ENCODE measurements at regions not wholly inside any gene's neighbourhood (a gene's known extent, or its start where the extent isn't known, plus 50 kb on each side); places are given as distances from the start of the nearest gene placed in this dataset.

DNA sequence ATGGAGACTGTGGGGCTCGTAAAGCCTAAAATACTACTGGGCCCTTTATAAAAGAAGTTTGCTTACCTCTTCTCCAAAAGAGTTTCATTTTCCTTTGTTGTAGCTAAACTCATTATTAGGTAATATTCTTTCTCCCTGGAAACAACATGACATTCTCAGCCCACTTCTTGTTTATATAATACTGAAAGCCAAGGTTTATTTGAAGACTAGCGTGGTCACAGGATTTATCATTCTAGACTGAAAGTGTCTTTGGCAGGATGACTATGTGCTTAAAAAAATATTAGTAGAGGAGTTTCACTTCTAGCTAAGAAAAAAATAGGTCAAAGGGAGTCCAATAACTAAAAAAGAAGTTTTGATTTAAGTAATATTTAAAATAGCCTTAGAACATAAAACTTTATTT lies 1085.2 kb upstream of the CADM2 start:
- peaks cover 3% of the 10 kb centered on the region for H3K9me3 Mint-ChIP-seq (ENCODE audit: unreplicated experiment)
- no peak for DNase-seq
- no peak overlapping the region for H3K27ac Mint-ChIP-seq (ENCODE audit: unreplicated experiment)
- peaks cover 13% of the 10 kb centered on the region for H3K4me1 Mint-ChIP-seq (ENCODE audit: low read depth, unreplicated experiment)
- H3K27me3 Mint-ChIP-seq (ENCODE audit: unreplicated experiment): peaks cover 5% of the 10 kb centered on the region
- H3K4me3 Mint-ChIP-seq (ENCODE audit: unreplicated experiment): no peak overlapping the region
- TF ChIP-seq, protein P1, sequence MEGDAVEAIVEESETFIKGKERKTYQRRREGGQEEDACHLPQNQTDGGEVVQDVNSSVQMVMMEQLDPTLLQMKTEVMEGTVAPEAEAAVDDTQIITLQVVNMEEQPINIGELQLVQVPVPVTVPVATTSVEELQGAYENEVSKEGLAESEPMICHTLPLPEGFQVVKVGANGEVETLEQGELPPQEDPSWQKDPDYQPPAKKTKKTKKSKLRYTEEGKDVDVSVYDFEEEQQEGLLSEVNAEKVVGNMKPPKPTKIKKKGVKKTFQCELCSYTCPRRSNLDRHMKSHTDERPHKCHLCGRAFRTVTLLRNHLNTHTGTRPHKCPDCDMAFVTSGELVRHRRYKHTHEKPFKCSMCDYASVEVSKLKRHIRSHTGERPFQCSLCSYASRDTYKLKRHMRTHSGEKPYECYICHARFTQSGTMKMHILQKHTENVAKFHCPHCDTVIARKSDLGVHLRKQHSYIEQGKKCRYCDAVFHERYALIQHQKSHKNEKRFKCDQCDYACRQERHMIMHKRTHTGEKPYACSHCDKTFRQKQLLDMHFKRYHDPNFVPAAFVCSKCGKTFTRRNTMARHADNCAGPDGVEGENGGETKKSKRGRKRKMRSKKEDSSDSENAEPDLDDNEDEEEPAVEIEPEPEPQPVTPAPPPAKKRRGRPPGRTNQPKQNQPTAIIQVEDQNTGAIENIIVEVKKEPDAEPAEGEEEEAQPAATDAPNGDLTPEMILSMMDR (IDR thresholded peaks at IDR 0.05; ENCODE audit: partially characterized antibody, unreplicated experiment): no peak
- H3K36me3 Mint-ChIP-seq (ENCODE audit: unreplicated experiment): no peaks in the 10 kb centered on the region

DNA sequence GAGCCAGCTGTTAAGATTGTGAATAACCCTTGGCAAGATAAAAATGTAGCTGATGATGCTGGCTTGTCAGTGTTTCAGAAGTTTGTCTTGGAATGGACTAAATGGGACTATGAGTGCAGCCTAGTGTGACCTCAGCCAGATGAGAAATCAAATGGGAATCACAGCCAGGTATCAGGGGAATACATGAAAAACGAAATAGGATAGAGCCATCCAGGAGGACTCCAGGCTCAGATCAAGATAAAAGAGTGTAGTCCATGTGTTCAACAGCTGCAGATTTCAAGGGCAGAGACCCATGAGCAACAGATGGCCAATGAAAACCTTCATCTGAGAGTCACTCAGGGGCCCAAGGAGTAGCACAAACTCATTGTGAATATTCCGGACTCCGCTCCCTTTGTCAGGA lies 1080.9 kb upstream of the CADM2 start:
- peaks cover 3% of the 10 kb centered on the region for H3K9me3 Mint-ChIP-seq (ENCODE audit: unreplicated experiment)
- DNase-seq: no peak
- peak overlapping the region; percentile 17 for H3K4me3 Mint-ChIP-seq (ENCODE audit: unreplicated experiment)

DNA sequence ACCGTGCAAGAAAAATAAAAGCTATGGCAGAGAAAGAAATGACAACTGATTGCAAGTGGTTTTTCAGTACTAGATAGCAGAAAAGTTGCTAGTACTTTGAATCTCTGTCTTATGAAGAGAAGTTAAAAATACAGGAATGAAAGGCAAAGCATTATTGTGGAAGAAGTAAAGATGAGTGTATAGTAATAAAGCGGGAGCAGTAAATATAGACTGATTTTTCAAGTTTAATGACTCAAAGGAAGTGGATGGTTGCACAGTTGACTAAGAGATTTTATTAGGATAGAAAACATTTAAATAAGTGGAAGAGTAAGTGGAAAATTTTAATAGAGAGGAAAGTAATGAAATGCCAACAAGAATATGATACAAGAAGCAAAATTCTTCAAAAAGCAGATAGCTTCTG lies 1076.1 kb upstream of the CADM2 start:
- H3K27me3 Mint-ChIP-seq (ENCODE audit: unreplicated experiment): peaks cover 4% of the 10 kb centered on the region
- H3K27ac Mint-ChIP-seq (ENCODE audit: unreplicated experiment): no peak overlapping the region
- peaks cover 12% of the 10 kb centered on the region for H3K4me1 Mint-ChIP-seq (ENCODE audit: low read depth, unreplicated experiment)
- H3K4me3 Mint-ChIP-seq (ENCODE audit: unreplicated experiment): no peak overlapping the region
- H3K9me3 Mint-ChIP-seq (ENCODE audit: unreplicated experiment): peaks cover 3% of the 10 kb centered on the region
- TF ChIP-seq, protein P1 (IDR thresholded peaks at IDR 0.05; ENCODE audit: partially characterized antibody, unreplicated experiment): no peak
- DNase-seq: no peak
- no peaks in the 10 kb centered on the region for H3K36me3 Mint-ChIP-seq (ENCODE audit: unreplicated experiment)

More for the DNA sequence above, 1080.9 kb upstream of the CADM2 start:
- Mint-ChIP-seq H3K27ac (ENCODE audit: unreplicated experiment) (peak overlapping the region; percentile 78), H3K36me3 (ENCODE audit: unreplicated experiment) (no peaks in the 10 kb centered on the region), H3K4me1 (ENCODE audit: low read depth, unreplicated experiment) (peaks cover 15% of the 10 kb centered on the region), H3K27me3 (ENCODE audit: unreplicated experiment) (peaks cover 5% of the 10 kb centered on the region)
- TF ChIP-seq, protein P1 (IDR thresholded peaks at IDR 0.05; ENCODE audit: partially characterized antibody, unreplicated experiment): no peak

DNA sequence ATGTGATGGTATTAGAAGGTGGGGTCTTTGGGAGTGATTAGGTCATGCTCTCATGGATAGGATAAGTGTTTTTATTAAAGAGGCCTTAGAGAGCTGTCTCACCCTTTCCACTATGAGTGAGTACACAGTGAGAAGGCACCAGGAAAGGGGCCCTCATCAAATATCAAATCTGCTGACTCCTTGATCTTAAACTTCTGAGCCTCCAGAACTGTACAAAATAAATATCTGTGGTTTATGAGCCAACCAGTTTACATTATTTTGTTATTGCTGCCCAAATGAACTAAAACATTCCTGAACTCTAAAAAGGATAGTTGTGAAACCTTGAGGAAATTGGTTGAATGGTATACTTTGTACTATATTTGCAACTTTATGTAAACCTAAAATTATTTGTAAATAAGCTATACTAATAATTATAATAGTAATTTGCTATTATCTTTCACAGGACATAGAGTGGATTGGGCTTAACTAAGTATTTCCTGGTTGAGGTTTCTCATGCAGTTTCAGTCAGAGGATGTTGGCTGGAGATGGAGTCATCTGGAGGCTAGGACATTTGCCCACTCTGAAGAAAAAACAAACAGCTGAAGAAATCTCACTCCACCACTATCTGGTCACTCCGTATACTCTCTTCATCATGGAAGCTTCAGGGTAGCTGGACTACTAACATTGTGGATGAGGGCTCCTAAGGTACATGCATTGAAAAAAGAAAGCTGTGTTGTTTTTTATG lies 1068.6 kb upstream of the CADM2 start:
- Mint-ChIP-seq H3K4me1 (ENCODE audit: low read depth, unreplicated experiment) (no peaks in the 10 kb centered on the region), H3K9me3 (ENCODE audit: unreplicated experiment) (no peaks in the 10 kb centered on the region), H3K27ac (ENCODE audit: unreplicated experiment) (no peak overlapping the region), H3K27me3 (ENCODE audit: unreplicated experiment) (no peaks in the 10 kb centered on the region), H3K4me3 (ENCODE audit: unreplicated experiment) (no peak overlapping the region), H3K36me3 (ENCODE audit: unreplicated experiment) (no peaks in the 10 kb centered on the region)
- no peak for DNase-seq
- TF ChIP-seq, protein P1 (IDR thresholded peaks at IDR 0.05; ENCODE audit: partially characterized antibody, unreplicated experiment): no peak

DNA sequence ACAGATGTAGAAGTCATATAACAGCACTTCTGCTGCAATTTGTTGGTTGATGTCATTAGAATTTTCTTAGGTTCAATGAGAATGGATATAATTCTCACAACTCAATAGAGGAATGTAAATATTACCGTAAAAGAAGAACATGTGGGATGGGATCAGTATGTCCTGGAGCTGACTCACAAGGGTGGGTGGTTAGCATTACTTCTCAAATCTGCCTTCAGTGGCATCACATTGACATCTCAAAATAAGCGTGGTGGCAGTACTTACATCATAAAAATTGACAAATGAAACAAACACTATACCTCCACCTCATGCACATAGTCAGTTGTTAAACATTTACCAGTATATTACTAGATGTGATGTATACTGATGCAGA lies 1068.0 kb upstream of the CADM2 start:
- peaks cover 2% of the 10 kb centered on the region for H3K9me3 Mint-ChIP-seq (ENCODE audit: unreplicated experiment)
- H3K4me3 Mint-ChIP-seq (ENCODE audit: unreplicated experiment): no peak overlapping the region
- H3K36me3 Mint-ChIP-seq (ENCODE audit: unreplicated experiment): no peaks in the 10 kb centered on the region

More for the DNA sequence above, 1068.0 kb upstream of the CADM2 start:
- H3K4me1 Mint-ChIP-seq (ENCODE audit: low read depth, unreplicated experiment): no peaks in the 10 kb centered on the region
- no peak for DNase-seq
- no peaks in the 10 kb centered on the region for H3K27me3 Mint-ChIP-seq (ENCODE audit: unreplicated experiment)
- no peak overlapping the region for H3K27ac Mint-ChIP-seq (ENCODE audit: unreplicated experiment)
- TF ChIP-seq, protein P1 (IDR thresholded peaks at IDR 0.05; ENCODE audit: partially characterized antibody, unreplicated experiment): no peak
